ENCODE measurements at regions not wholly inside any gene's neighbourhood (a gene's known extent, or its start where the extent isn't known, plus 50 kb on each side); places are given as distances from the start of the nearest gene placed in this dataset.

DNA sequence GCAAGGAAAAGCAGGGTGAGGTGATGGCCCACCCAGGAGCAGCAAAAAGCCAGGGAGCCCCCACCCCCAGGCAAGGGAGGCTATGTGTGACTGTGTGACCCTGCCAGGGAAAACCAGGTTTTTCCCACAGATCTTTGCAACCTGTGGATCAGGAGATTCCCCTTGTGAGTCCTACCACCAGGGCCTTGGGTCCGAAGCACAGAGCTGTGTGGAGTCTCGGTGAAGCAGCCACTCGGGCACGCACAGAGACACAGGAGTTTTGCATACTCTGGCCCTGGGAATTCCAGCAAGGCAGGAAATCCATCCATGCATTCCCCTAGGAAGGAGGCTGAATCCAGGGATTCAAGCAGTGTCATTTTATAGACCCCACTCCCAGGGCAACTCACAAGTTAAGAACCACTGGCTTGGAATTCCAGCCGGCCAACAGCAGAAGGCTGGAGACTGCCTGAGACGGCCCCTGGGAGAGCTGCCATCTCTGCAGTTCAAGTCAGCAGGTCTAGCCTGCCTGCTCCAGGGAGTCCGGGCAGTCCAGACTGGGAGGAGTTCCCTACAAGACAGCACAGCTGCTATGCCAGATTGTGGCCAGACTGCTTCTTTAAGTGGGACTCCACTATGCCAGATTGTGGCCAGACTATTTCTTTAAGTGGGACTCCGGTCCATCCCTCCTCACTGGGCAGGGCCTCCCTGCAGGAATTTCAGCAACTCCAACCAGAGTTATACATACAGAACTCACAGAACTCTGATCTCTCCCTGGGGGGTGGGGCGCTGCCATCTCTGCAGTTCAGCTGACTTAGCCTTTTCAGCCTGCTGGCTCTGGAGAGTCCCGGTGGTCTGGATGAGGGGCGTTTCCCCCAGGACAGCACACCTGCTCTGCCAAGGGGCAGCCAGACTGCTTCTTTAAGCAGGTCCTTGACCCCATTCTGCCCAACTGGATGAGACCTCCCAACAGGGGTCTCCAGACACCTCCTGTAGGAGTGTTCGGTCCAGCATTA is 85.1 kb upstream of the ADAD1 start:
- intact Hi-C loops (cut with DNase I): no loop called here
- no peak for DNase-seq
- ATAC-seq (ENCODE audit: poor library complexity): no peak

DNA sequence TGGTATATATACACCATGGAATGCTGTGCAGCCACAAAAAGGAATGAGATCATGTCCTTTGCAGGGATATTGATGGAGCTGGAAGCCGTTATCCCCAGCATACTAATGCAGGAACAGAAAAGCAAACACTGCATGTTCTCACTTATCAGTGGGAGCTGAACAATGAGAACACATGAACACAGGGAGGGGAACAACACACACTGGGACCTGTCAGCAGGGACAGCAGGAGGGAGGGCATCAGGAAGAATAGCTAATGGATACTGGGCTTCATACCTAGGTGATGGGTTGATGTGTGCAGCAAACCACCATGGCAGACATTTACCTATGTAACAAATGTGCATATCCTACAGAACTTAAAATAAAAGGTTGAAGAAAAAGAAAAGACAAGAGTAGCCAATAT is 81.1 kb upstream of the ADAD1 start:
- ATAC-seq (ENCODE audit: poor library complexity) (no peak), DNase-seq (no peak)
- intact Hi-C loops (cut with DNase I): no loop called here

DNA sequence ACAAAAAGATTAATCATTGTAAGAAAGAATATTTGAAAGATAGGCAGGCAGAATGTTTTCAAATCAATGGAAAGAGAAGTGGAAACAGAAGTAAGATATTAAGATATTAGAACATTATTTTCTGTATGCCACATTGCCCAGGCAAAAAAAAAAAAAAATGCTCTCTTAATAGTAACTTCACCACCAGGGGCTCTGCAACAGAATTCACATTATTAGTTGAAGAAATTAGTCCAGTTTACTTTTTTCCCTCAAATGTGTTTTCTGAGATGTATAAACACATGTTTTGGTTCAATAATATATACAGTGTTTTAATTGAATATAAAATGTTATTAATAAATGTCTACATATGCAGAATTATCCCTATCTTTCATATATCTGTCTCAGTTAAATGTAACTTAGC is 78.0 kb upstream of the ADAD1 start:
- ATAC-seq (ENCODE audit: poor library complexity) (no peak), DNase-seq (no peak)
- intact Hi-C loops (cut with DNase I): no loop called here

DNA sequence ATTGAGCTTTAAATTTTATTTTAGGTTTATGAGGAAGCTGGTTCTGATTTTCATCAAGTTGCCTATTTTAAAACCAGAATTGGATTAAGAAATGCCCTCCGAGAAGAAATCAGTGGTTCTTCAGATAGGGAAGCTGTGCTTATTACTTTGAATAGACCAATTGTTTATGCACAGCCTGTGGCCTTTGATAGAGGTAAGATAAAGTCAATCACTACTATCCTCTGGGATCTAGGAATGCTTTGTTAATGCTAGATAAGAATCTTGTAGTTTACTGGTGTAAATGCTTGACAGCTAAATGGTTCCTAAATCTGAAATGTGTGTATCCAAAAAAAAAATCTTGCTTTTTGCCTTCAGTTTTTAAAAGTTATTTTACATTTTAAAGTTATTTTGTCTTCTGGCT is 73.0 kb upstream of the ADAD1 start:
- ATAC-seq (ENCODE audit: poor library complexity) (no peak), DNase-seq (no peak)
- intact Hi-C loops (cut with DNase I): no loop called here

DNA sequence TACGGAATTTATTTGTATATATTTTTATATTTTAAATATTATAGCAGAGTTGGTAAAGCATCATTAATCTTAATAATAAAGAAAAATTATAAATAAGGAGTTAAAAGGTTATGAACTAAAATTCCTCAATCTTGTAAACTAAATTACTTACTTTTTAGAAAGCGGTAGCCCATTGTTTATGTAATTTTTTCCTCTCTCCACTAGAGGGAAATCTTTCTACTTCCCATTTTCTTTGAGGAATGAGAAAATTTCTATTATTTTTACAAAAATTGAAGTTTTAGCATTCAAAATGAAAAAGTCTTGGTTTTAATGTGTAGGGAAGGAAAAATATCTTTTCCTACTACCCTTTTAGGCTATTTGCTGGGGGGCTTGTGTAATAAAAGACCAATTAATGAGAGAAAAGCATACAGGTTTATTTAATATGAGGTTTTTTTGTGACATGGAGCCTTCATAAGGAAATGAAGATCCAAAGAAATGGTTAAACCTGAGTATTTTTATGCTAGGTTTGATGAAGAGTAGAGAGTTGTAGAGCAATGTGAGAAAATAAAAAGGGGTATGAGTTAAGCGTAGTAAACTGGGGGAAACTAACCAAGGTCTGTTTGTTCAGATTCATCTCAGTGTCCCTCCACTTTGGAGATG is 68.7 kb upstream of the ADAD1 start:
- ATAC-seq (ENCODE audit: poor library complexity): no peak
- intact Hi-C loops (cut with DNase I): no loop called here
- DNase-seq: no peak

DNA sequence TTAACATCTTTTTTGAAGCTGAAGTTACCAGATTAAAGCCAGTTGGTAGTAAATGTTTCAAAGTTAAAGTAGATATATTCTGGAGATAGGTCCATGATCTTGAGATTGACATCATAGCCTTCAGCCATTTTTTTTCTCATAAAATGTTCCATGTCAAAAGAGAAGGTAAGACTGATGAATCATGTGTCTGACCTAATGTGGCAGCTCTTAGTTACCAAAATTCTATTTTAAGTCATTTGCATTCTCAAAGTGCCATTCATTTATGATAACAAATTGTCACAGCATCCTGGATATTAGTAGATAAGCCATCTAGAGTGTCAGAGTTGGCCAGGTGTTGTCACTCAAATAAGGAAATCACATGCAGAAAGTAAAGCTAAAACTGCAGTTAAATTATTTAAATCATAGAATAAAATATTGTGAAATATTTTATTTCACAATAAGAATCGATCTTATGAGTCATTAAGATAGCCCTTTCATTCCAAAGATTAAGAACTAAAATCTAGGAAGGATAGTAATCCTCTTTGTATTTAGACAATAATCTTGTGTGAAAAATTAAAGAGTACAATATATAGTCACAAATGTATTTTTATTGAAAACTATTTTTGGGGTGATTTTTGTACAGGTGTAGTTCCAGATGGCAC is 65.7 kb upstream of the ADAD1 start:
- DNase-seq: no peak
- intact Hi-C loops (cut with DNase I): no loop called here
- no peak for ATAC-seq (ENCODE audit: poor library complexity)

DNA sequence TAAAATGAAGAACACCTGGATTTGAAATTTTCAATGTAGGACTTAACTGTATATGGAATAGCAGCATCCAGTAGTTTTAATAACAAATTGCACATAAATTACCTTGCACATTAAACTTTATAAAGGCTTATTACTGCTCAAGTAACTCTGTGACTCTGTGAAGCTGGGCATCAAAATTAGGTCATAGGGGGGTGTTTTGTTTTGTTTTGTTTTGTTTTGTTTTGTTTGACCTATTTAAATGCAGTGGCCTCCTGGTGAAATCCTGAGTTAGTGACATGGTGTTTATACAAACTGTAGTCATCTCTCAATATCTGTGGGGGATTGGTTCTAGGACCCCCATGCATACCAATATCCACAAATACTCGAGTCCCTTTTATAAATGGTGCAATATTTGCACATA is 51.9 kb upstream of the ADAD1 start:
- no peak for ATAC-seq (ENCODE audit: poor library complexity)
- no peak for DNase-seq
- intact Hi-C loops (cut with DNase I): no loop called here

DNA sequence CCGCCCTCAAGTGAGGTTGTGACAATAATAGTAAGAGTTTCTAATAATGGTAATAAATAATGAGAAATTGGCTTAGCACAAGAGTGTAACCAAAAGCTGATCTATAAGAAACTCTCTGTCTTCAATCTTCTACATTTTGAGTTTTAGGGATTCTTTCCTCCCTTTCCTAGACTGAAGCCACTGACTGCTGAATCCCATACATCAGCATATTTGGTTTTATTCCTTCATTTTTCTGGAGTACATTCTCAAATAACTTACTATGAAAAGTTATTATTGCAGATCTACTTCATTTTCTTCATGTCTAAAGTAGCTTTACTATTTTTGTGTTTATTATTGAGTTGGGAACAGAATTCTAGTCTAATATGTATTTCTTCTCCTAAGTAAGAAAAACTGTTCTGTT is 49.9 kb upstream of the ADAD1 start:
- intact Hi-C loops (cut with DNase I): no loop called here
- no peak for ATAC-seq (ENCODE audit: poor library complexity)
- no peak for DNase-seq

Data from Right ventricle myocardium superior (tissue), 1 donor.